ENCODE measurements at regions not wholly inside any gene's neighbourhood (a gene's known extent, or its start where the extent isn't known, plus 50 kb on each side); places are given as distances from the start of the nearest gene placed in this dataset.

DNA sequence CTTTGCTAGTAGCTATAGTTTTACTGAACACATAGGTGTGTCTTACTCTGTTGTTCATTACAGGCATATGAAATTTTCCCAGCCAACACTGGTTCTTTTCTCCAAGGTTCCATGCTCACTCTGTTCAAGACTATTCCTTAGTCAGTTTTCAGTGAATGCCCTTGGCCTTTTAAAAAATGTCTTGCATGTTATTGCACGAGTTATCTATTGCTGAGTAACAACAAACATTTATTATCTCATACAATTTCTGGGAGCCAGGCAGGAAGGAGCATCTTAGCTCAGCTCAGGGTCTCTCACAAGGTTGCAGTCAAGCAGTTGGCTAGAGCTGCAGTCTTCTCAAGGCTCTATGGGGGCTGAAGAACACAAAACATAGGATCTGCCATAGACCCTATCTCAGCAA, 223.5 kb downstream of the BTG1 start:
- no peak for DNase-seq
- peaks cover 20% of the 10 kb centered on the region for H3K4me1 Mint-ChIP-seq
- H3K27me3 Mint-ChIP-seq (ENCODE audit: low read depth, poor library complexity): peaks cover 4% of the 10 kb centered on the region
- H3K36me3 Mint-ChIP-seq (ENCODE audit: low read depth): peaks cover 4% of the 10 kb centered on the region
- H3K4me3 Mint-ChIP-seq: no peak overlapping the region
- H3K9me3 Mint-ChIP-seq: peaks cover 7% of the 10 kb centered on the region
- H3K27ac Mint-ChIP-seq: no peak overlapping the region
- TF ChIP-seq, protein P1, sequence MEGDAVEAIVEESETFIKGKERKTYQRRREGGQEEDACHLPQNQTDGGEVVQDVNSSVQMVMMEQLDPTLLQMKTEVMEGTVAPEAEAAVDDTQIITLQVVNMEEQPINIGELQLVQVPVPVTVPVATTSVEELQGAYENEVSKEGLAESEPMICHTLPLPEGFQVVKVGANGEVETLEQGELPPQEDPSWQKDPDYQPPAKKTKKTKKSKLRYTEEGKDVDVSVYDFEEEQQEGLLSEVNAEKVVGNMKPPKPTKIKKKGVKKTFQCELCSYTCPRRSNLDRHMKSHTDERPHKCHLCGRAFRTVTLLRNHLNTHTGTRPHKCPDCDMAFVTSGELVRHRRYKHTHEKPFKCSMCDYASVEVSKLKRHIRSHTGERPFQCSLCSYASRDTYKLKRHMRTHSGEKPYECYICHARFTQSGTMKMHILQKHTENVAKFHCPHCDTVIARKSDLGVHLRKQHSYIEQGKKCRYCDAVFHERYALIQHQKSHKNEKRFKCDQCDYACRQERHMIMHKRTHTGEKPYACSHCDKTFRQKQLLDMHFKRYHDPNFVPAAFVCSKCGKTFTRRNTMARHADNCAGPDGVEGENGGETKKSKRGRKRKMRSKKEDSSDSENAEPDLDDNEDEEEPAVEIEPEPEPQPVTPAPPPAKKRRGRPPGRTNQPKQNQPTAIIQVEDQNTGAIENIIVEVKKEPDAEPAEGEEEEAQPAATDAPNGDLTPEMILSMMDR (IDR thresholded peaks at IDR 0.05): no peak

DNA sequence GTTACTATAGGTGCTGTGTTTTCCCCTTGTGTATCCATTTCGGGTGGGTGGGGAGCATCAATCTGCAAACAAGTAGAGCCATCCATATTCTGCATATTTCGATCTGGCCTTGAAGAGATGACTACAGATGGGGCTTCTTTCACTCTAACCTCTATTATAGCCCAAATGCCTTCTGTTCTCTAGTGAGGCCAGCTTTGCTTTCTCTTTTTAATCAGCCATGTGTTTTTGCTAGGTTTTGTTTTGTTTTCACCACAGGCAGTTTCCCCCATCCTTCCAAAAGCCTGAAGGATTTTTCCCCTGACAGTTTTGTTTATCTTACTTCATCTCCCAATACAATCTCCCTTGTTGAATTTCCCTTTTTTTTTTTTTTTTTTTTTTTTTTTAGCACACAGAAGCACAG, 224.1 kb downstream of the BTG1 start:
- TF ChIP-seq, protein P1 (IDR thresholded peaks at IDR 0.05): no peak
- H3K9me3 Mint-ChIP-seq: peaks cover 7% of the 10 kb centered on the region
- no peak for DNase-seq
- peaks cover 4% of the 10 kb centered on the region for H3K36me3 Mint-ChIP-seq (ENCODE audit: low read depth)
- peaks cover 4% of the 10 kb centered on the region for H3K27me3 Mint-ChIP-seq (ENCODE audit: low read depth, poor library complexity)
- no peak overlapping the region for H3K4me3 Mint-ChIP-seq
- peaks cover 20% of the 10 kb centered on the region for H3K4me1 Mint-ChIP-seq
- H3K27ac Mint-ChIP-seq: no peak overlapping the region

DNA sequence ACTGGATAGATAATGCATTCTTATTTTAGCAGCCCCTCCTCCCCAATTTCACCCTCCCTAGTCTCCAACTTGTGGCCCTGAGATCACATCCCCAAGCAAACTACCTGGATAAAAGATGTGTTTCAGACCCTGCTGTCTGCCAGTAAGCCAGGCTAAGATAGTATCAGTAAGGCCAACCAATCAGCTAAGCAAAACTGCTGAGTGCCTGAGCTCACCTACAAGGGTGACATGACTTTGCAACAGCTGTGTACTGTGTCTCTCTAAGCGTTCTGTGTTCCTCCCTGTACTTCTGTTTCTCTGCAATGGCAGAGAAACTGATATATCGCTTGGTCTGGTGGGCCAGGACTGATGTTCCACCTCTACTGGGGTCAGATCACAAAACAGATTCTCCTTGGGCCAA, 224.9 kb downstream of the BTG1 start:
- DNase-seq: no peak
- TF ChIP-seq, protein P1 (IDR thresholded peaks at IDR 0.05): no peak
- peaks cover 4% of the 10 kb centered on the region for H3K36me3 Mint-ChIP-seq (ENCODE audit: low read depth)
- H3K4me1 Mint-ChIP-seq: peaks cover 20% of the 10 kb centered on the region
- H3K9me3 Mint-ChIP-seq: peaks cover 7% of the 10 kb centered on the region
- H3K27me3 Mint-ChIP-seq (ENCODE audit: low read depth, poor library complexity): peaks cover 4% of the 10 kb centered on the region
- peak overlapping the region; percentile 46 for H3K27ac Mint-ChIP-seq
- no peak overlapping the region for H3K4me3 Mint-ChIP-seq

DNA sequence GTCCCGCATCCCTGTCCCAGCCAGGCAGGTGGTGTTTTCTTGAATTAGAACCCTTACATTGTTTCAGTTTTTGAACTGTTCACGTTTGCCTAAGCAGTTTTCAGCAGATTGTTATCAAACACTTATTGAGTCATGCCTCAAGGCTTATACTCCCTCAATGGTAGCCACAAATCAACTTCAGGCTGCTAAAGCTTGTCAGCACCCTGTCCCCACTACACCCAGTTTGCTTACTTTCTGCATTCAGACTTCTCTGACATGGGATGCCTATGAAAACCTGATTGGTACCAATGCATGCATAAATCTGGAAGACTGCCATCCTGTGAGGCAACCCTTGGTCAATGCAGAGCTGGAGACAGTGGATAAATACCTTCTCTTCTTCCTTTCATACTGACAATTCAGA, 225.4 kb downstream of the BTG1 start:
- no peak overlapping the region for H3K4me3 Mint-ChIP-seq
- H3K27ac Mint-ChIP-seq: peak overlapping the region; percentile 83
- H3K9me3 Mint-ChIP-seq: peaks cover 7% of the 10 kb centered on the region
- peaks cover 4% of the 10 kb centered on the region for H3K27me3 Mint-ChIP-seq (ENCODE audit: low read depth, poor library complexity)
- H3K4me1 Mint-ChIP-seq: peaks cover 20% of the 10 kb centered on the region
- peaks cover 4% of the 10 kb centered on the region for H3K36me3 Mint-ChIP-seq (ENCODE audit: low read depth)
- DNase-seq: no peak
- TF ChIP-seq, protein P1 (IDR thresholded peaks at IDR 0.05): no peak

DNA sequence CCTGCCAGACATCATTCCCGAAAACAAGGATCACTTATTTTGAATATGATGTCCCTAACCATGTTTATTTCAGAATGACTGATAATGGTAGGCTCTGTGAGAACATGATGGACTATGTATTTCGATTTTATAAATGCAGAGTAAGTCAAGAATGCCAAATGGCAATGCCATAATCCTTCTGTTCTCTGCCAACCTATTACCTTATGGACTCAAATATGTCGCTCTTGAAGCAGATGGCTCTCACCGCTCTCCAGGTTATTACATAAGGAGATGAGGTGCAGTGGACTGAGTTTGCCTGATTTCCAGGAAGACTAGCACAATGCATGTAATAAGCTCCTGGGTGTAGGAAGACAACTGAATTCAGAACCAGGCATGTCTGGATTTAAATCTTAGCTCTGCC, 227.2 kb downstream of the BTG1 start:
- Mint-ChIP-seq H3K4me3 (no peak overlapping the region), H3K36me3 (ENCODE audit: low read depth) (no peaks in the 10 kb centered on the region), H3K27me3 (ENCODE audit: low read depth, poor library complexity) (peaks cover 4% of the 10 kb centered on the region), H3K4me1 (peaks cover 20% of the 10 kb centered on the region), H3K27ac (no peak overlapping the region), H3K9me3 (peaks cover 6% of the 10 kb centered on the region)
- TF ChIP-seq, protein P1 (IDR thresholded peaks at IDR 0.05): no peak
- DNase-seq: no peak

DNA sequence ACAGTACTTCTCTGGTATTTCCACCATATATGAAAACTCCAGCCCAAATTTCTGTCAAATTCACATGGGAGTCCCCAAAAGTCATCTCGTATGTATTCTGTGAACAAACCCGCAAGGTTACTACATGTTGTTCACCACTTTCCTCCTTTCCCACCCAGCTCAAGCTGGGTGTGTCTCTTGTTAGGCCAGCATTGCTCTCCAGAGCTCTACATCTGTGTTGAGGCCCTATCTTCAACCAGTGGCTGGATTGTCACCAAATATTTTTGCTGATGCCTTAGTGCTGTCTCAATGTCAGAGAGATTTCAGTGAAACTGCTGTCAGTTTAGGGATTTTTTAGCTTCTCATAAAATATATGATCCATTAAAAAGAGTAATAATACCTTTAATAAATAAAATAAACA, 230.9 kb downstream of the BTG1 start:
- TF ChIP-seq, protein P1 (IDR thresholded peaks at IDR 0.05): no peak
- Mint-ChIP-seq H3K4me3 (no peak overlapping the region), H3K9me3 (no peaks in the 10 kb centered on the region), H3K36me3 (ENCODE audit: low read depth) (no peaks in the 10 kb centered on the region), H3K27ac (no peak overlapping the region), H3K4me1 (peaks cover 14% of the 10 kb centered on the region), H3K27me3 (ENCODE audit: low read depth, poor library complexity) (peaks cover 4% of the 10 kb centered on the region)
- DNase-seq: no peak

All from nephron progenitor cell (in vitro differentiated cells).